GM23248 (cell line): ENCODE measurements at regions not wholly inside any gene's neighbourhood (a gene's known extent, or its start where the extent isn't known, plus 50 kb on each side); places are given as distances from the start of the nearest gene placed in this dataset.

Source experiments
- EZH2 ChIP-seq: fragments of 200-600 bp; sonication (generic); IDR thresholded peaks from 2 replicates; pipeline ENCODE4 v1.6.1; 2018; ENCODE audit warnings: antibody characterized with exemption, mild to moderate bottlenecking; ENCODE audit not compliant: insufficient read depth, poor library complexity, severe bottlenecking
- EZH2phosphoT487 ChIP-seq: fragments of 200-600 bp; sonication (generic); IDR thresholded peaks from 2 replicates; pipeline ENCODE4 v1.6.1; 2018; ENCODE audit warnings: antibody characterized with exemption, moderate library complexity, mild to moderate bottlenecking, low read depth; ENCODE audit not compliant: insufficient read depth

GRCh38 chr17:77786740-77787505, 171.6 kb upstream of the TNRC6C start:
- TF ChIP-seq EZH2 (no peak), EZH2phosphoT487 (no peak)
